Ishikawa (cell line): ENCODE measurements at regions not wholly inside any gene's neighbourhood (a gene's known extent, or its start where the extent isn't known, plus 50 kb on each side); places are given as distances from the start of the nearest gene placed in this dataset.

Experiments used
- CEBPB ChIP-seq: IDR thresholded peaks from 2 replicates; pipeline ENCODE4 v1.6.1; 2012
- CREB1 ChIP-seq: IDR thresholded peaks from 2 replicates; pipeline ENCODE4 v1.6.1; 2012; ENCODE audit warnings: low read depth
- EGR1 ChIP-seq: IDR thresholded peaks from 2 replicates; pipeline ENCODE4 v1.6.1; 2012
- EP300 ChIP-seq: IDR thresholded peaks from 2 replicates; pipeline ENCODE4 v1.6.1; 2012; ENCODE audit warnings: borderline replicate concordance
- FOXM1 ChIP-seq: IDR thresholded peaks from 2 replicates; pipeline ENCODE4 v1.6.1; 2012; ENCODE audit warnings: low read depth, borderline replicate concordance
- MAX ChIP-seq: IDR thresholded peaks from 2 replicates; pipeline ENCODE4 v1.6.1; 2012
- NFIC ChIP-seq: IDR thresholded peaks from 2 replicates; pipeline ENCODE4 v1.6.1; 2012
- RAD21 ChIP-seq: IDR thresholded peaks from 2 replicates; pipeline ENCODE4 v1.6.1; 2012; ENCODE audit warnings: low read depth
- REST ChIP-seq: IDR thresholded peaks from 2 replicates; pipeline ENCODE4 v1.6.1; 2012; ENCODE audit warnings: low read depth, mild to moderate bottlenecking
- TAF1 ChIP-seq: IDR thresholded peaks from 2 replicates; pipeline ENCODE4 v1.6.1; 2012; ENCODE audit warnings: low read depth, mild to moderate bottlenecking
- TCF12 ChIP-seq: IDR thresholded peaks from 2 replicates; pipeline ENCODE4 v1.6.1; 2012; ENCODE audit warnings: low read depth
- TEAD4 ChIP-seq: IDR thresholded peaks from 2 replicates; pipeline ENCODE4 v1.6.1; 2012
- USF1 ChIP-seq: IDR thresholded peaks from 2 replicates; pipeline ENCODE4 v1.6.1; 2012
- YY1 ChIP-seq: IDR thresholded peaks from 2 replicates; pipeline ENCODE4 v1.6.1; 2012; ENCODE audit warnings: low read depth
- ZBTB7A ChIP-seq: IDR thresholded peaks from 2 replicates; pipeline ENCODE4 v1.6.1; 2012; ENCODE audit warnings: low read depth

- TF ChIP-seq FOXM1 (no peak), TCF12 (no peak), REST (no peak), CEBPB (no peak), EGR1 (no peak), ZBTB7A (no peak), USF1 (no peak), TEAD4 (no peak), TAF1 (no peak), RAD21 (no peak), CREB1 (no peak), NFIC (no peak), YY1 (no peak), EP300 (no peak), MAX (no peak)
Observed at GRCh38 chr1:89436856-89437255, 73.0 kb downstream of the GBP6 start.

GRCh38 chr1:89440911-89441310 is 77.1 kb downstream of the GBP6 start:
- no peak for TF ChIP-seq NFIC
- no peak for TF ChIP-seq TAF1
- TF ChIP-seq TEAD4, result no peak
- no peak for TF ChIP-seq YY1
- no peak for TF ChIP-seq CREB1
- TF ChIP-seq MAX, result no peak
- no peak for TF ChIP-seq TCF12
- TF ChIP-seq REST, result no peak
- no peak for TF ChIP-seq RAD21
- no peak for TF ChIP-seq ZBTB7A
- TF ChIP-seq EGR1, result no peak

GRCh38 chr1:89444791-89445190 is 79.8 kb upstream of the LRRC8B start:
- no peak for TF ChIP-seq REST
- TF ChIP-seq TEAD4, result no peak
- TF ChIP-seq USF1, result no peak
- TF ChIP-seq TCF12, result no peak
- no peak for TF ChIP-seq YY1
- no peak for TF ChIP-seq EP300
- no peak for TF ChIP-seq ZBTB7A
- no peak for TF ChIP-seq TAF1
- TF ChIP-seq CEBPB, result no peak
- no peak for TF ChIP-seq MAX
- TF ChIP-seq CREB1, result no peak
- no peak for TF ChIP-seq EGR1
- TF ChIP-seq RAD21, result no peak
- TF ChIP-seq NFIC, result no peak
- TF ChIP-seq FOXM1, result no peak

- TF ChIP-seq YY1, result no peak
Observed at GRCh38 chr1:89451011-89451410, 73.6 kb upstream of the LRRC8B start.
